SK-N-DZ (cell line): ENCODE measurements at regions not wholly inside any gene's neighbourhood (a gene's known extent, or its start where the extent isn't known, plus 50 kb on each side); places are given as distances from the start of the nearest gene placed in this dataset.

ENCODE experiments used
- DNase-seq: peaks from one replicate; pipeline ENCODE4 v3.0.0-alpha.2; 2015; ENCODE audit warnings: low spot score

DNA sequence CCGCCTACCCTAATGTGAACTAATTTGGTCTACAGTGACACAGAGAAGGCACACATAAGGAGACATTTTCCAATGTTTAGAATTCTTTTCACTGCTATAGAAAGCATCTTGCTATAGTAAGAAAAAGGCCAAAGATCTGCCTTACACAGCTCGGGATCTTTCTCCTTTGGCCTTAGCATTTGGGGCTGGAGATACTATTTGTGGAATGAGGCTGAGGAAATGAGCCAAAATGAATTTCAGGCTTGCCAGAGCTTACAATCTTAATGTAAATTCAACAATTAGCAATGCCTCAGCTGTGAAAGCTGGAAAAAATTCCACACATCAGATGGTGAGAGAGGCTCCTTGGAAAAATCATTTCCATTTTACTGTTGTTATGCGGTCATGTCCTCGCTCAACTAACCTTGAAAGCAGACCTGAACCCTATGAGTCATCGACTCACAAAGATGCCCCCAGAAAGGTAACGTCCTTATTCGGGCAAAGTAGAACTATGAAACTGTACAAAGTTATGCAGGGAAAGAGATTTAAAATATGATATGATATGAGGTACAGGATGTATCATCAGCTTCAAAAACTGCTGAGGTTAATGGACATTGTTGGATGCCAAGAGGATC is 324.5 kb upstream of the NBEA start:
- no peak for DNase-seq

DNA sequence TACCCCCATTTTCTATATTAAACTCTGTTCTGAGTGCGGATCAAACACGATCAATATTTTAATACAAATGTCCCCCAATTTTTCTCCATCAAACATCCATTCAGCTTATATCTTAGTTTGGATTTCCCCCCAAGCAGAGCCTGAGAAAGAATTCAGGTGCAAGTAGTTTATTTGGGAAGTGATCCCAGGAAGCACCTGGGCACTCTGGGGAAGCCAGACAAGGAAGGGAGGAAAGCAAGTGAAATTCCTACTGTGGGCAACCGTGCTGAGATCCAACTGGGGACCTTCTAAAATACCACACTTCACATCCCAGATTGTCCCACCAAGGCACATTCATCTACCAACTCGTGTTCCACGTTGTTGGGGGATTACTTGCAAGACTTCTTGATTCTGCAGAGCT is 323.4 kb upstream of the NBEA start:
- DNase-seq = no peak

DNA sequence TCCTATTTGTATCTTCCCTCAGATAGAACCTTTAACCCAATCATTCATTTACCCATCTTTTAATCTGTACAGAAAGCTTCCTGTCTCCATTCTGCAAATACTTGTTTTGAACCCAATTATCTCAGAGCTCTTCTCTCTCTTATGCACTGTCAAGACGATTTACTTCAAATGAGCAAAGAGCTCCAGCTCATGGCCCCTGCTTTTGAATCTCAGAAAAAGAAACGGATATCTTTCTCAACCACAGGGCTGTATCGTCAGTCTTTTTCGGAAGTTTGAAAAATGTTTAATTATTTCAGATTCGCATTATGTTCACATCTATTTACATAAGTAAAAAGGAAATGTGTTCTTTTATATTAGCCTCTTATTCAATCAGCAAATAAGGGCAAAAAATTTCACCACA is 322.7 kb upstream of the NBEA start:
- no peak for DNase-seq

DNA sequence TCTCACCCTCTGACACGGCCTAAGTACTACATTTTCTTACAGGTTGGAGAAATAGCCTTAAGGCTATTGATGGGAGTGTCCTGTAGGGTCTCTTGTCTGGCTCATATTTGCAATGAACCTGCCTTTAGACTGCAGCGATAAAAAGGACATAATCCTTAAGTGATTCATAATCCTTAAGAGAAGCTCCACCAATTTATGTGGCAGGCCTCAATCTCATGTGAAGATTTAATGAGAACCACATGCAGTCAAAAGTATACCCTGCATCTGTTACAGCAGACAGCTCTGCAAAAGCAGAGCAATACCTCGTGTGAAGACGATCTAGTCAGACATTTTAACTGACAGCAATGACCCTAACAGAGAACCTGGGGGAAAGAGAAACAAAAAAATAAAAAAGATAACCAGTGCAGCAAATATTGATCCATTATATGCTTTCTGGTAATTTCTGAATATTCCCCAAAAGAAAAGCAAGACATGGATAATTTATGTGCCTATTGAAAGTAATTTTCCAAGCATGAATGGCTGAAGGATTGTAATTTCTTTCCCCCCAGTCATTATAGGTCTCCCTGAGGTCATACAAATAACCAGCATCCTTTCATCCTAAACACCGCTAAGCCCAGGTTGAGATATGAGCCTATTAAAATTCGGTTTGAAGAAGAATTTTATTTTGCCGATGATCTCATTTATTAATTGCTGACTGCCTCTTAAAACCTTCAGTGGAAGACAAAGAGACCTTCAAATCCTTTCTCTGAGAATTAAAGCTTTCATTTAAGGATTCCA is 321.8 kb upstream of the NBEA start:
- peak; percentile 61 for DNase-seq

DNA sequence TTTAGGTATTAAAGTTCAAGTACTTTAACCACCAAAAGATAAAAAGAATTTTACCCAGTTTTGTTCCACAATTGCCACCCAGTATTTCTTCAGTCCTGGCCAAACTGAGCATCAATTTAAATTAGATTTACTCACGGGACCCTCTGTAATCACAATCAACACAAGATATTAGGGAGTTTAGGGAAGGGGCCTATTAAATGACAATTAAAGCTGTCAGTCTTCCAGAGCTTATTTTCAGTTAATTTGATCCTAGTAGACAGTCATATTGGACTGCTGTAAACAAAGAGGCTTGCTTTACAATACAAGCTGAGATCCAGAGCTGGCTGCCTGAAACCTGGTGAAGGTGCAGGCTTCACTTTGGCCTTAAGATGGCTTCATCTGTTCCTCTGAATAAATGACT is 321.2 kb upstream of the NBEA start:
- peak; percentile 13 for DNase-seq

DNA sequence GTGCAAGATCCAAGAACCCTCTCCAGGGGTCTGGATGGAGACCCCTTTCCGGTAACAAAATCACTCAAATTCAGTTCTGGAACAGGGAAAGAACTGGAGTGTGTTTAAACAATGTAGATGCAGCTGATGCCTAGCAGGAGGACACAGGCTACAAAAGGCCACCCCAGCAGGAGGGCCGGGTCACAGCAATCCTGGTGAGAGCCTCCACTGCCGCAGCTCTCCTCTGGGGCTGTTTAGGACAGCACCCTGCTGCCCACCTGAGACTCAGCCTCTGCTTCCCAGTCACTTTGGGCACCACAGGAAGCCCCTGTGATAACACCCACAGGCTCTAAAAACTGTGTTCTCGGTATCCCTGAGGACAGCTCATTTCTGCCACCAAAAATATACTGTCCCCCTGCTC is 318.7 kb upstream of the NBEA start:
- no peak for DNase-seq

DNA sequence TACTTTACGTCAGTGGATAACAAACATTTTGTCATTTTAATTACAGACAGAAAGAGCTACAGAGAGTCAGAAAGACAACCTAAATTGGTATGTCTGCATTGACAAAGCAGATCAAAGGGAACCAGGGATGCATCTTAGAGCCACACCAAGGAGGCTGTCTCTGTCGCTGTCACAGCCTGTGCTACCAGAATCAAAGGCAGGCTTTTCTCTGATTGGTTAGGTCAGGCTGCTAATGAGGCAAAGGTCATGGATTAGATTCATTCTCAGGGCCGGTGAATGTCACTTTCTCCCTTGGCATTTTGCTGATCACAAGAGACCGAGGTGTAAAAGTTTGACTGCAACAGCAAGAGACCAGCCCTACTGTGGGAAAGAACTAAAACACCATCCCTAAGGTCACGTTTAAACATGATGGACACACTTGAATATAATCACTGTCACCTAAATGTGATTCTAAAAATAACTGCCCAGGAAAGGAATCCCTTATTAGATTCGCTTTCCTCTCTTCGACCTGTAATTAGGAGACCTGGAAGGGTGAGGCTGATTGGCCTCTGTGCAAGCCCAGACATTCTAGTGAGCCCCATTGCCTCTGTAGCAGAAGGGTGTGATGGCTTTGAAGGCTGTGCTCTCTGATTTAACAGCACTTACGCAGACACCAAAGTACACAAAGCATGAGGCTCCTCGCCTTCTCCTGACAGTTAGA is 314.4 kb upstream of the NBEA start:
- peak; percentile 58 for DNase-seq

DNA sequence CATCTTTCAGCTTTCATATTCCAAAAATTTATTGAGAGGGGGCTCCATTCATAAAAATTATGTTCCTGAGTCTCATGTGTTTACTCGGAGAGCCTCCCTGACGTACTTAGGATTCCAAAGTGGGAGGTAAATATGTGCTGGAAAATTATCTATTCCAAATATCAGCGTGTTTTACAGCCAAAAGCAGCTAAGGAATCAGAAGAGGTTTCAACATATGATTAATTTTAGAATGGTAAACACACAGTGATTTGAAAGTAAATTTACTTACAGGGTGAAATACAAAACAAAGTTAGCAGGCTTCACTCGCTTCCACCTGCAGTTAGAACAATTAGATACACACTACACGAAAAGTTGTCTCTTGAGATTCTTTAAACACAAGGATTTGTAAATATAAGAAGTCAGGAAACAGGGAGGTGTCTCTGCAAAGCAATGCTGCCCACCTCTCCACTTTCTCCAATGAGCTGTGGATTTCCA is 313.8 kb upstream of the NBEA start:
- no peak for DNase-seq

DNA sequence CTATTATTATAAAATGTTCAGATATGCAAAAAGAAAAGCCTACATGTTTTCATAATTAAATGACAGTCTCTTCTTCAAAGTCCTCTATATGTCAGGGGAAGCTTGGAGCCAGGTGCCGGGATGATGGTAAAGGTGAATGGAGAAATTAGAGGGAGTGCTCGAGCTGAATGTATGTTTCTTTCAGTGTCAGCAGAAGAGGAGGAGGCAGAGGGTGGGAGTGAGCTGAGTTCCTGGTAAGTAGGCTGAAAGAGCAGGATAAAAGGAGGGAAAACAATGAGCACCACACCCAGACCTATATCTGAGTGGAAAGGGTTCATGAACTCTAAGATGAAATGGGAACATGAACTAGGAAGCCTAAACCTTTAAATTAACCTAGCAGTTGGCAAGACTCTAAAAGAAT is 307.6 kb upstream of the NBEA start:
- DNase-seq = no peak

DNA sequence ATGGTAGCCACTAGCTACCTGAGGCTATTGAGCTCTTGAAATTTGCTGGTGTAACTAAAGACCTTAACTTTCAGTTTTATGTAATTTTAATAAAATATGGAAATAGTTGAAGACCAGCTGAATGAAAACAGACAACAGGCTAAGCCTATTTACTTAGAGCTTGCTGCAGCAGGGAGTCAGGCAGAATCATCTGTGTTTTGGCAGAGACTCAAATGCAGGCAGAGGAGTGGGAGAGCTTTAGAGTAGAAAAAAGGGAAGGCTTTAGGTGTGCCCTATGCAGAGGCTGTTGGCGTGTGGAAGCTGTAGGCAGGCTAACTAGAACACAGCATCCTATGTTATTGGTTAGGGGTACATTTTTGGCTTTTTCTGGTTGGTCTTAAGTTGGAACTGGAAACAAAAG is 304.9 kb upstream of the NBEA start:
- DNase-seq = no peak

DNA sequence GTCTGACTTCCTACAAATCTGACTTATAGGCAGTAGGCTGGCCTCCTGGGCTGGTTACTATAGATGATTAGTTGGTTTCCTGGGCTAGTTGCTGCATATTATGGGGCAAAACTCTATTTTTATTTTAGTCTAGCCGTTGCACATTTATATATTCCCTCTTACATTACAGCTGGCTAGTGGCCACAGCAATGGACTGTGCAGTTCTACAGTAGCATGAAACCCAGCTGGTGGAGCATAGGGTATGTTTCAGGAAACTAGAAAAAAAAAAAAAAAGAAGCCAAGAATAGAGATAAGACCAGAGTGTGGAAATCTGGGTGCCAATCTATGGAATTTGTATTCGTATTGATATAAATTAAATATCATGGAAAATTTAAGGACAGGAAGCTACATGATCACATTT is 304.4 kb upstream of the NBEA start:
- DNase-seq = no peak

DNA sequence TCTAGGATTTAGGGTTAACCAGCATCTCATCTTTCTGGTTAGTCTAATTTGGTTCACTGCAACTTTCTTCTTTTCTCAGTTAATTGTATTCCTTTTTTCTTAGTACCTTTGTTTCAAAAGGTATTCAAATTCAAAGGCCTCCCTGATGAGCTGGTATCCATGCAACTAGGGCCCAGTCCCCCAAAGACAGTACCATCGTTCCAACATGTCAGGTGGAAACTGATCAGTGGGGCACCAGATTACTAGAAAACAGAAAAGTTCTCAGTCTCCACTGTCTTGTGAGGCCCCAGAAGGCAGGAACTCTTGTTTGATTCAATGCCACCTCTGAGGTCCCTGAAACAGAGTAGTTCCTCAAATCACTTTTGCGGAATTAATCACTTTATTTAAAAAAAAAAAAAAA is 303.2 kb upstream of the NBEA start:
- no peak for DNase-seq

DNA sequence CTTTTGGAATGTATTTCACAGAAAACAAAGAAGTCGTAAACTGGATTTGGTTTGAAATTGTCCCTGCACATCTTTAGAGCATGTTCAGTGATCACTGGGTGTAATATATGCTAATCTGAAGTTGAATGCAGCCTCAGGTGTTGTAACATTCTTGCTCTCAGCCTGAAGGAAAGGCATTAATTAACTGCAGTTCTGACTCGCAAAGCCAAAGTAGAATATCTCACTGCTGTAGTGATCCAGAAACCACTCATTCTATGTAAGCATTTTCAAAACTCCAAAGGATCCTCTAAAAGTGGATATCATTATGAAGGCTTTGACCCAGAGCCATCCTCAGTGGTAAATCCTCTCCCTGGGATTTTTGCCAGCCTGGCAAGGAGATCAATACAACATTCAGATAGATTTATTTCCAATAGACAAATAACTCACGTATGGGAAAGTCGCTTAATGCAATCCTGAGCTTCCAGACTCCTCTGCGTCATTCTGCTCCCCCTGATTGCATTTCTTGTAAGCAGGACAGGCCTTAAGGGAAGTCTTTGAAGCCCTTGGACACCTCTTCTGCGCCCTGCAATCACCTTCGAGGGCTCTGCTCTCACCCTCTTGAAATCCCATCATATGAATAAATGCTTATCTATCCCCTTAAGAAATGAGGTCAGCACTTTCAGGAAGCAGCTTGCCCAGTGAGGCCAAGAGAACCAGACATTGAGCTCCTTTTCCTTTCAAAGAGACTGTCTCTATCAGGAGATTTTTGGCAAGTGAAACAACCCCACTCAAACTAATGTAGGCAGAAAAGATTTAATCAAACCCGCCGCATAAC is 301.7 kb upstream of the NBEA start:
- DNase-seq = no peak

DNA sequence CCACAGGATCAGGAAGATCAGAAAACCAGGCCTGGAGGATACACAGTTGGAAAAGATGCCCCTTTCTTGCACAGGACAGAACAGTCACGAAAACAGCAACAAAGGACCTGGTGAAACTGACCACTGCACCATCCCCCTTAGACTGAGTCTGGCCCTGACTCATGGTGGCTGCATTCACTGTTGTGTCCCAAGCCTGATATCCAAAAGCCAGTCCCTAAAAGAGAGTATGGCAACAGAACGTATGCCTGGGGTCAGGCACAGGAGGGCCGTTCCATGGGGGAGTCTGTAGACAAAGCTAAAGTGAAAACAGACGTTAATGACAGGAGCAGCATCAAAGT is 301.1 kb upstream of the NBEA start:
- DNase-seq = no peak

DNA sequence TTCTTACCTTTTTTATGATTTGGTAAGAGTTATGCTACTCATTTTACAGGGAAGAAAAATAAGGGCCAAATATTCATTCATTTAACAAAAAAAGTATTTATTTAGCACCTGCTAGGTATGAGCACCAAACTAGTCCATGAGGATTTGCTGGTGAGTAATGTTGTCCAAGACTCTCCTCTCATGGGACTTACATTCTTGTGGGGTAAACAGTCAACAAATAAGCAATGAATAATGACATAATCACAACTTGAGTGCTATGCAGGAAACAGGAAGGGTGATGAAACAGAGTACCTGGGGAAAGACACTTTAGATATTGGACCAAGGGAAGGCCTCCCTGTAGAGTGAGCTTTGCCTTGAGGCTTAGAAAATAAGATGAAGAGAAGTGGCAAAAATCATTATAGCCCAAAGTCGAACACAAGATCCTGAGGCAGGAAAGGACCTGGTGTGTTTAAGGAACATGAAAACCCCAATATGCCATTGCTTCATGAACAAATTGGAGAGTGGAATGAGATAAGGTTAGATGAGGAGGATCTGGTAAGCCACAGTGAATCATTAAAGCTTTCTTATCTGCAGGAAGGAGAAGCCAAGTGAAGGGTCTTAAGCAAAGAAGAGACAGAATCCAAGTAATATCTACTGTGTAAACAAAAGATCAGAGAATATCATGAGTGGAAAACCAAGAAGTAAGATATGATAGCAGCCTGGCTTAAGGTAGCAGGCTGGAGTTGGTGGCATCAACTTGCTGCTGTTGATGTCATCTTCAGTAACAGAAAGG is 294.5 kb upstream of the NBEA start:
- no peak for DNase-seq

DNA sequence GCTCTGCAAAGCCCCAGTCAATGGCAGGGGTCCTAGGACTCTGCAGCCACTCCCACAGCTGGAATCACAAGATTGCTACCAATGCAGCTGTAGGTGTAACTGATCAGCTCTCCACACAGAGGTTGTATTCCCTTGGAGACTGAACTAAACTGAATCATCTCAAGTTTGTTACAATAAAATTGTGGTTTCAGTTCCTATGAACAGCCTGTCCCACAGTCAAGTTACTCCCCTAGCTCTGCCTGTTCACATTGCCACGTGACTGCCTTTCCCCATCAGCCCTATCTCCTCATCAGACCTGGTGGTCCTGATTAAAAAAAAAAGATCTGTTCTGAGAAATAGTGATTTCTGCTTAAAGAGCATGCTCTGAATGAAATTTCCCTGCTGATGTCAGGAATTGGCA is 287.9 kb upstream of the NBEA start:
- DNase-seq = peak; percentile 37

DNA sequence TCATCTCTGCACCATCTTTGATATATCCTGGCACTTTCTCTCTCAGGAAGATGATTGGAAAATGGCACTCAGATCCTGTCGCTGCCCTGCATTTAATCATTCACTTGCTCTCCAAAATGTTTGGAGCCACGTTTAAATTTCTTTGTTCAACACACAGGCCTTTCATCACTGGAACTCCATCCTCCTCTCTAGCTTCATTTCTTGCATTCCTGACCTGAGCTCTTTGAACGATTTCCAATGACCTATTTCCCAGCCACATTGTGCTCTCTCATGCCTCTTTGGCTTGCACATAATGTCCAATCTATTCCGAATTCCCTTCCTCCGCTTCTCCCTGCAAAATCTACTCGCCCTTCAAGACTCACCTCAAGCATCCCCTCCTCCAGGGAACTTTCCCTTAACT is 287.4 kb upstream of the NBEA start:
- DNase-seq = no peak

DNA sequence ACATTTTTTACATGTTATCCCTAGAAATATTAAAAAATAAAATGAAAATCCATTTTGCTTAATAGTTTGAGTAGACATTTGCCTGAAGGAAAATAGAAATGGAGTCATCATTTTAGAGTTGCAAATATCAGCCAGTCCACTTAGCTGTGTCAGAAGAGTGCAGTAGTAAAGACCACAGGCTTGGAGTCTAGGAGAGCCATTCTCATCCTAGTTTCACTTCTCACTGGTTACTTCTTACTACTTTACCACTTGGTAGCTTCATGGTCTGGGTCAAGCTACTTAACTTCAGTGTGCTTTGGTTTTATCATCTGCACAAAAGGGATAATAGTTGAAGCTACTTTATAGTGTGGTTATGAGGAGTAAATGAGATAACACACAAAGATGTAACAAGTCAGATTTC is 286.5 kb upstream of the NBEA start:
- DNase-seq = no peak

DNA sequence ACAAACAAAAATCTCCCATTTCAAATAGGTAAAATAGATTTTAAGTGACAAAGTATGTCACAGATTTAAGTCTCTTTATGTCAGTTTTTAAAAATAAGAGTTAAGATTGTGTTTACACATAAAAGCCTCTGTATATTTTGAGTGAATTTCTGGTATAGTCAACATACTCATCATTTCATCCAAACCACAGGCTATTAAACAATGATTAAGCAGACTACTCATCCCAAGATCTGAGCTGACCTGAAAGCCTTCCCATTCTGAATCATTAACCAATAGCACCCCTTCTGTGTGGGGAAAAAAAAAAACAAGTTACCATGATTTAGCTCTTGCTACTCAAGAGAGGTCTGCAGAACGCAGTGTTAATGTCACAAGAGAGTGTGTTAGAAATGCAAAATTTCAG is 284.4 kb upstream of the NBEA start:
- DNase-seq = no peak

DNA sequence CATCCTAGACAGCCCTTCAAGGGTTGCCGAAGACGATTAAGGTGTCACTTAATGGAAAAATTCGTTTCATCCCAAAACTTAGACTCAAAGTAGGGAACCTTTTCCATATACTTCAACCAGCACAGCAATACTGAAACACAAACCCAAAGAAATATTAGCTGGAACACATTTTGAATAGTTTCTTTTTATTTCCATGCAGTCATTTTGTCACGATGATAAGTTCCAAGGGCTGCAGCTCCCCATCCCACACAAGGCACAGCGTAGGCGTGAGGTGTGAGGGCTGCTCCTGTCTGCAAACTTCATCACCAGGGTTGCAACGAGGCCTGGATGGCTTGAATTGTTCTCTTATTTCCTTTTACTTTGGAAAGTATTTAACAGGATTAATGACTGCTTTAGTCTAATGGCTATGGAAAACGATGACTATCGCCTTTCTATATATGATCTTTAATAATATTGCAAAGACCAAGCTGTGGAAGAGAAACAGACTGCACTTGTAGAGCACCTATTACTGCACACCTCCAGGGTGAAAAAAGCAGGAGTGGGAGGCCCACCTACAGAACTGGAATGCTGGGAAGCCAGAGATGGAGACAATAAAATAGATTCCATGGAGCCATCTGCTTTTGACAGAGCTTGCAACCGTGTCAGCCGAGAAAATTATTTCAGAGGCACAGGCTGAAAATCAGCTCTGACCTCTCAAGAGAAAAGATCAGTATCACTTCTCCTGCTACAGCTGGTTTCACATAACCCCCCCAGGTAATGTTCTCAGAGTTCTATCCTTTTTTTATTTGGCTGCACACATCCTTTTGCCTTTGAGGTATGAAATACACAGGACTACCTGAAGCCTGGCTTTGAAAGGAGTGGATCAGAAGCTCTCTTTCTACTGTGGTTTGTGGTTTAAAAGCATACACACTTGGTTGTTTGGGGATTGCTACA is 274.5 kb upstream of the NBEA start:
- DNase-seq = peak; percentile 38
